ENCODE measurements at regions not wholly inside any gene's neighbourhood (a gene's known extent, or its start where the extent isn't known, plus 50 kb on each side); places are given as distances from the start of the nearest gene placed in this dataset.

- H4K20me1 ChIP-seq (ENCODE audit: control insufficient read depth, extremely low read depth, insufficient read depth, low read length): no peaks in the 10 kb centered on the region
- H2AFZ ChIP-seq (ENCODE audit: control insufficient read depth, low read length): no peak overlapping the region
- dilution Hi-C loops (cut with MboI; ENCODE audit: extremely low pct_ligation_motif_present, low sequenced_read_pairs): no loop called here
- H3K9me3 ChIP-seq (ENCODE audit: control insufficient read depth, low read depth, low read length): no peaks in the 10 kb centered on the region
- peaks cover 5% of the 10 kb centered on the region for H3K79me2 ChIP-seq (ENCODE audit: control insufficient read depth, insufficient read depth, low read length)
- H3K4me3 ChIP-seq (ENCODE audit: control insufficient read depth in 2 of 3, extremely low read depth in 1 of 3, insufficient read depth in 2 of 3, low read depth in 1 of 3, low read length in 3 of 3): no peak overlapping the region
- peaks cover 13% of the 10 kb centered on the region for H3K4me1 ChIP-seq (ENCODE audit: control insufficient read depth, extremely low read depth, insufficient read depth, low read length)
- DNase-seq (ENCODE audit: low read depth, low spot score) (no peak), FAIRE-seq (no peak)
- H3K36me3 ChIP-seq (ENCODE audit: control insufficient read depth in 2 of 2, extremely low read depth in 1 of 2, insufficient read depth in 2 of 2, low read length in 2 of 2): peaks cover 4 to 8% of the 10 kb centered on the region in 2 experiments
- H3K9me1 ChIP-seq (ENCODE audit: control insufficient read depth, extremely low read depth, insufficient read depth, low read length): no peaks in the 10 kb centered on the region
- H3K27ac ChIP-seq (ENCODE audit: control insufficient read depth, insufficient read depth, low read length): no peak overlapping the region
- TF ChIP-seq CTCF (optimal IDR thresholded peaks at IDR 0.05 in 1 of 3, IDR thresholded peaks at IDR 0.05 in 1 of 3, conservative IDR thresholded peaks at IDR 0.05 in 1 of 3; ENCODE audit: extremely low read depth in 1 of 3, insufficient read depth in 2 of 3, low read length in 3 of 3) (no peak), EZH2 (IDR thresholded peaks at IDR 0.05; ENCODE audit: low read length) (no peak)
- no peak overlapping the region for H3K4me2 ChIP-seq (ENCODE audit: control insufficient read depth, extremely low read depth, insufficient read depth, low read depth, low read length)
- H3K9ac ChIP-seq (ENCODE audit: control insufficient read depth, extremely low read depth, insufficient read depth, low read length): no peak overlapping the region
- H3K27me3 ChIP-seq (ENCODE audit: control insufficient read depth, extremely low read depth, insufficient read depth, low read length): no peaks in the 10 kb centered on the region
Observed at GRCh38 chr10:4654496-4654895, 171.5 kb upstream of the AKR1E2 start.

- peaks cover under 1% of the 10 kb centered on the region for H3K79me2 ChIP-seq (ENCODE audit: control insufficient read depth, insufficient read depth, low read length)
- TF ChIP-seq CTCF (optimal IDR thresholded peaks at IDR 0.05 in 1 of 3, IDR thresholded peaks at IDR 0.05 in 1 of 3, conservative IDR thresholded peaks at IDR 0.05 in 1 of 3; ENCODE audit: extremely low read depth in 1 of 3, insufficient read depth in 2 of 3, low read length in 3 of 3): no peak
- no peak for TF ChIP-seq EZH2 (IDR thresholded peaks at IDR 0.05; ENCODE audit: low read length)
- H2AFZ ChIP-seq (ENCODE audit: control insufficient read depth, low read length): no peak overlapping the region
- H3K4me1 ChIP-seq (ENCODE audit: control insufficient read depth, extremely low read depth, insufficient read depth, low read length): peaks cover 13% of the 10 kb centered on the region
- H3K9me3 ChIP-seq (ENCODE audit: control insufficient read depth, low read depth, low read length): no peaks in the 10 kb centered on the region
- H3K9me1 ChIP-seq (ENCODE audit: control insufficient read depth, extremely low read depth, insufficient read depth, low read length): no peaks in the 10 kb centered on the region
- H4K20me1 ChIP-seq (ENCODE audit: control insufficient read depth, extremely low read depth, insufficient read depth, low read length): no peaks in the 10 kb centered on the region
- dilution Hi-C loops (cut with MboI; ENCODE audit: extremely low pct_ligation_motif_present, low sequenced_read_pairs): no loop called here
- no peak overlapping the region for H3K9ac ChIP-seq (ENCODE audit: control insufficient read depth, extremely low read depth, insufficient read depth, low read length)
- H3K4me3 ChIP-seq (ENCODE audit: control insufficient read depth in 2 of 3, extremely low read depth in 1 of 3, insufficient read depth in 2 of 3, low read depth in 1 of 3, low read length in 3 of 3): no peak overlapping the region
- peaks cover 4 to 5% of the 10 kb centered on the region in 2 experiments for H3K36me3 ChIP-seq (ENCODE audit: control insufficient read depth in 2 of 2, extremely low read depth in 1 of 2, insufficient read depth in 2 of 2, low read length in 2 of 2)
- FAIRE-seq: no peak
- no peaks in the 10 kb centered on the region for H3K27me3 ChIP-seq (ENCODE audit: control insufficient read depth, extremely low read depth, insufficient read depth, low read length)
- no peak overlapping the region for H3K27ac ChIP-seq (ENCODE audit: control insufficient read depth, insufficient read depth, low read length)
- DNase-seq (ENCODE audit: low read depth, low spot score): no peak
- H3K4me2 ChIP-seq (ENCODE audit: control insufficient read depth, extremely low read depth, insufficient read depth, low read depth, low read length): no peak overlapping the region
Observed at GRCh38 chr10:4653160-4653559, 172.8 kb upstream of the AKR1E2 start.

All from keratinocyte (primary cell).